ENCODE measurements at regions not wholly inside any gene's neighbourhood (a gene's known extent, or its start where the extent isn't known, plus 50 kb on each side); places are given as distances from the start of the nearest gene placed in this dataset.

GRCh38 chr14:83019744-83020414 lies 1486.2 kb upstream of the SEL1L start:
- no peaks in the 10 kb centered on the region for H3K27me3 Mint-ChIP-seq (ENCODE audit: low read depth)
- H3K36me3 Mint-ChIP-seq (ENCODE audit: low read depth), result no peaks in the 10 kb centered on the region
- no peak overlapping the region for H3K27ac Mint-ChIP-seq
- no peak for TF ChIP-seq CTCF (IDR thresholded peaks at IDR 0.05; ENCODE audit: unreplicated experiment in 3 of 3)
- H3K4me1 Mint-ChIP-seq, result no peaks in the 10 kb centered on the region
- no peak overlapping the region for H3K4me3 Mint-ChIP-seq
- no peaks in the 10 kb centered on the region for H3K9me3 Mint-ChIP-seq

- TF ChIP-seq CTCF (IDR thresholded peaks at IDR 0.05; ENCODE audit: unreplicated experiment in 3 of 3), result no peak
- no peaks in the 10 kb centered on the region for H3K4me1 Mint-ChIP-seq
- no peak overlapping the region for H3K27ac Mint-ChIP-seq
- no peaks in the 10 kb centered on the region for H3K27me3 Mint-ChIP-seq (ENCODE audit: low read depth)
- H3K36me3 Mint-ChIP-seq (ENCODE audit: low read depth), result no peaks in the 10 kb centered on the region
- H3K9me3 Mint-ChIP-seq, result no peaks in the 10 kb centered on the region
- H3K4me3 Mint-ChIP-seq, result no peak overlapping the region
Measured at GRCh38 chr14:83021323-83021722, 1487.7 kb upstream of the SEL1L start.

- no peak for TF ChIP-seq CTCF (IDR thresholded peaks at IDR 0.05; ENCODE audit: unreplicated experiment in 3 of 3)
- Mint-ChIP-seq H3K4me3 (no peak overlapping the region), H3K27ac (no peak overlapping the region), H3K4me1 (no peaks in the 10 kb centered on the region), H3K36me3 (ENCODE audit: low read depth) (no peaks in the 10 kb centered on the region), H3K9me3 (no peaks in the 10 kb centered on the region), H3K27me3 (ENCODE audit: low read depth) (no peaks in the 10 kb centered on the region)
Measured at GRCh38 chr14:83023369-83023768, 1489.7 kb upstream of the SEL1L start.

- no peak for TF ChIP-seq CTCF (IDR thresholded peaks at IDR 0.05; ENCODE audit: unreplicated experiment in 3 of 3)
- peaks cover 5% of the 10 kb centered on the region for H3K27me3 Mint-ChIP-seq (ENCODE audit: low read depth)
- no peak overlapping the region for H3K4me3 Mint-ChIP-seq
- peak overlapping the region in 1 of 3 experiments; percentile 60 for H3K27ac Mint-ChIP-seq
- peaks cover 5% of the 10 kb centered on the region for H3K36me3 Mint-ChIP-seq (ENCODE audit: low read depth)
- peaks cover 6% of the 10 kb centered on the region for H3K9me3 Mint-ChIP-seq
- no peaks in the 10 kb centered on the region for H3K4me1 Mint-ChIP-seq
Measured at GRCh38 chr14:83041224-83041623, 1507.6 kb upstream of the SEL1L start.

GRCh38 chr14:83042858-83043257 lies 1509.2 kb upstream of the SEL1L start:
- Mint-ChIP-seq H3K27me3 (ENCODE audit: low read depth) (peaks cover 5% of the 10 kb centered on the region), H3K4me1 (no peaks in the 10 kb centered on the region), H3K4me3 (no peak overlapping the region), H3K27ac (no peak overlapping the region), H3K9me3 (peaks cover 6% of the 10 kb centered on the region), H3K36me3 (ENCODE audit: low read depth) (peaks cover 5% of the 10 kb centered on the region)
- no peak for TF ChIP-seq CTCF (IDR thresholded peaks at IDR 0.05; ENCODE audit: unreplicated experiment in 3 of 3)

GRCh38 chr14:83044001-83044400 lies 1510.3 kb upstream of the SEL1L start:
- Mint-ChIP-seq H3K4me3 (no peak overlapping the region), H3K27me3 (ENCODE audit: low read depth) (peaks cover 5% of the 10 kb centered on the region), H3K36me3 (ENCODE audit: low read depth) (peaks cover 5% of the 10 kb centered on the region), H3K9me3 (peaks cover 6% of the 10 kb centered on the region), H3K27ac (no peak overlapping the region), H3K4me1 (no peaks in the 10 kb centered on the region)
- no peak for TF ChIP-seq CTCF (IDR thresholded peaks at IDR 0.05; ENCODE audit: unreplicated experiment in 3 of 3)
